ENCODE measurements at regions not wholly inside any gene's neighbourhood (a gene's known extent, or its start where the extent isn't known, plus 50 kb on each side); places are given as distances from the start of the nearest gene placed in this dataset.

DNA sequence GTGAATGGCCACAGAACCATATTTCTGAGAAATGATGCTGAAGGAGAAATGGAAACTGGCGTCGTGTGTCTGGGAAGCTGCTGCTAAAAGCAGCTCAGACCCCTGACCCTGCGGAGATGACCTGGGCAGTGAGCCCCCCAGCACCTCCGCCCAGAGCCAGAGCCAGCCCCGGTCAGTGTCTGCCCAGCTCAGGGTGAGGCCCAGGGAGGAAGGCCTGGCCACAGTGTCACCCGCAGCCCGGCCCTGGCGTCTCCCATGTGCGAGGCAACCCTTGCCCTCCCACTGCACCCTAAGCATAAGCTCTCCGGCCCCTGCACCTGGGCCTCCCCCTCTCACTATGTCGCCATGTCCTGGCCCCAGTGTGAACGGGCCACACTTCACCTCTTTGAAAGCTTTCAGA, 502.8 kb downstream of the EIPR1 start:
- FAIRE-seq (no peak), DNase-seq (ENCODE audit: low spot score) (no peak)

DNA sequence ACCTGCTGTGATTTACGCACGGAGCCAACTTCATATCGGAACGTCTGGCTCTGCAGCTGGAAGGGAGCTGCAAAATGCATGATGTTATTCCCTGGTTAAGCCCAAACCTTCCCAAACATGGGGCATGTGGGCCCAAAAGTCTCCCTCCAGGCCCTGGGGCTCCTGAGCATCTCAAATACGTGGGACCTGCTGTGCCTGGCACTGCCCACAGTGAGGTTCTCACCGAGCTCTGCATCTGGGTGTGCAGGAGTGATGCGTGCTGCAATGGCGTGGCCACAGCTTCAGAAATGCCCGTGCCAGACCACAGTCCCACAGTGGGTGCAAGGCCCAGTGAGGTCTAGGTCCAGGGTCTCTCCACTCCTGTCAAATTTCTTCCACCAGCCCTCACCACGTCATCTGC, 503.3 kb downstream of the EIPR1 start:
- FAIRE-seq (no peak), DNase-seq (ENCODE audit: low spot score) (no peak)

DNA sequence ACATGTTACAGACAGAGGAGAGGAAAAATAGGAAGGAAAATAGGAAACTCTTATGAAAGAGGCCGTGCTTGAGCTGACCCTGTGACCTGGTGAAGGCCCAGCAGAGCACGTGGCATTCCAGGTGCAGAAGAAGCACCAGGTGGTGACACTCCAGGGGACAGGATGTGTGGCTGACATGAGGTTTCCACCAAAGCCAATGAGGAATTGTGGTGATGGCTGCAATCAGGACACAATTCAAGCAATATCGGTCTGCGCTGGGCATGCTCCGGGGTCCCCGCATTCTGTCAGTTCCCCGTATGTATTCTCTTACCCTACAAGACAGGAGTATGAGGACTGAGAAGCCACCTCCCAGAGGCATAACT, 504.2 kb downstream of the EIPR1 start:
- no peak for FAIRE-seq
- DNase-seq (ENCODE audit: low spot score) = no peak

DNA sequence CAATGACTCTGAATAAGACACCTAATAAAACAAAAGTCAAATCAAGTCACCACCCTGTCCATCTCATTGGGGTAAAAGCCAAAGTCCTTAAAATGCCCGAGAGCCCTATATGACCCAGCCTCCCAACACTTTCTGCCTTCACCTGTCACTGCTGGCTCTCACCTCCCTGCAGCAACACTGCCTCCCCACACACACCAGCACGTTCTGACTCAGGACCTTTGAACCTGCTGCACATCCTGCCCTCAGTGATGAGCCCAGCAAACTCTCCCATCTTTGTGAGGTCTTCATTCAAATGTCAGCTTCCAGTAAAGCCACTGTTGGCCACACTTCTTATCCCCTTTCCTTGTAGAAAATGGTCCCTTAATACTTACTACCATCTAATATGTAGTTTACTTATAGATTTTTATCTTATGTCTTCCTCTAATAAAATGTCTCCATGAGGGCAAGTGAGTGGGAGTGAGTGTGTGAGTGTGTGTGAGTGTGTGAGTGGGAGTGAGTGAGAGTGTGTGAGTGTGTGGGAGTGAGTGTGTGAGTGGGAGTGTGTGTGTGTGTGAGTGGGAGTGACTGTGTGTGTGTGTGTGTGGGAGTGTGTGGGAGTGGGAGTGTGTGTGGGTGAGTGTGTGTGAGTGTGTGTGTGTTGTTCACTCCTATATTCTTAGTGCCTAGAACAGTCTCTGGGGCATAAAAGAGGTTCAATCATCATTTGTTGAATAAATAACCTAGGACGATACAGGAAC, 504.7 kb downstream of the EIPR1 start:
- no peak for FAIRE-seq
- DNase-seq (ENCODE audit: low spot score) = no peak

- FAIRE-seq (no peak), DNase-seq (ENCODE audit: low spot score) (no peak)
Observed at GRCh38 chr2:2872309-2872617, 505.4 kb downstream of the EIPR1 start.

DNA sequence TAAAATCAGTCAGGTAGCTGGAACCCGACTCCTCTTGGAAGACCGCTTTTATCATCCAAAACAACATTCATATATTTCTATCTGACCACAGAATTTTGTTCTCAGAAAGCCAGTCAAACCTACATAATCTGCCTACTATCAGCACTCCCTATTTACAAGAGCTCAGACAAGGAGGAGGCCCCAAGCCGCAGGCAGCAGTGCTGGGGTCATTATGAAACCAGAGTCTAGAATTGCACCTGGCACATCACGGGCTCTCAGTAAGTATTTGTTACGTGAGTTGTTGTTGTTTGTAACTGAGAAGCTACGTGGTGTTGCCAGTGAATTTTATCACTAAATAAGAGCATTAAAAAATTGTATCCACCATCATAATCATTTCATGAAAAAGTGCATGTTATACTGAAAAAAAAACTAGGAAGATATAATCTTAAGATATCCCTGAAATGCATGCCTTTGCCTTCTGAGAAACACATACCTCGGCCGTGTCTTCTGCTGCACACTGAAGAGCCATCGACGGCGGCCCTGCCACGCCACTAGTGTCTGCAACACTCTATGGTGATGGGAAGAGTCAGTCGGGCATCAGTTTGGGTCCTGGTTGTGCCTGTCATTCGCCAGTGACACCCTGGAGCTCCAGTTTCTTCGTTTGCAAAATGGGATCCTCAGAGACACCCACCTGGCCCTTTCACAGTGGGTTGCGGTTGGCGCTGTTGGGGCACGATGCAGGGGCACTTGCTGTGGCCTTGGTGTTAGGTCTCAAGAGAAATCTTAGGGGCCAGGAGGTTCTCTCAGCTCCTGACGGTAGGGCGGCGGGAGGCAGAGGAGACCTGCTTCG, 505.9 kb downstream of the EIPR1 start:
- FAIRE-seq (no peak), DNase-seq (ENCODE audit: low spot score) (no peak)

- DNase-seq (ENCODE audit: low spot score) (no peak), FAIRE-seq (no peak)
Observed at GRCh38 chr2:2870106-2870505, 507.5 kb downstream of the EIPR1 start.

DNA sequence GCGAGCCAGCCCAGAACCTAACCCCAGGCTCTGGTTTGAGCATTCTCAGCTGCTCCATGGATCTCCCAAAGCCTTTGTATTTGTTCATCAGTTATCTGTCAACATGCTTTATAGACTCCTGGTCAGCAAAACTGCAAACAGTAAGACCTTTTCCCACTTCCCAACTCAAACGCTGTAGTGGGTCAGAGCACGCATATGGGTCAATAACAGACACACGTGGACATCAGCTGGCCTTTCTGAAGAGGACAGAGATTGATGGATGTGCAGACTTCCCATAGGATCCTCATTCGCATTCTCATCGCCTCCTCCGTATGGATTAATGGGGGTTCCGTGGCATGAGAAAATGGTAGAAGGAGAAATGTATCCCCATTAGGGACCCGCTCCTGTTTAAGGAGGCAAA, 508.1 kb downstream of the EIPR1 start:
- DNase-seq (ENCODE audit: low spot score) = no peak
- no peak for FAIRE-seq

- no peak for FAIRE-seq
- no peak for DNase-seq (ENCODE audit: low spot score)
Observed at GRCh38 chr2:2868085-2868484, 509.5 kb downstream of the EIPR1 start.

DNA sequence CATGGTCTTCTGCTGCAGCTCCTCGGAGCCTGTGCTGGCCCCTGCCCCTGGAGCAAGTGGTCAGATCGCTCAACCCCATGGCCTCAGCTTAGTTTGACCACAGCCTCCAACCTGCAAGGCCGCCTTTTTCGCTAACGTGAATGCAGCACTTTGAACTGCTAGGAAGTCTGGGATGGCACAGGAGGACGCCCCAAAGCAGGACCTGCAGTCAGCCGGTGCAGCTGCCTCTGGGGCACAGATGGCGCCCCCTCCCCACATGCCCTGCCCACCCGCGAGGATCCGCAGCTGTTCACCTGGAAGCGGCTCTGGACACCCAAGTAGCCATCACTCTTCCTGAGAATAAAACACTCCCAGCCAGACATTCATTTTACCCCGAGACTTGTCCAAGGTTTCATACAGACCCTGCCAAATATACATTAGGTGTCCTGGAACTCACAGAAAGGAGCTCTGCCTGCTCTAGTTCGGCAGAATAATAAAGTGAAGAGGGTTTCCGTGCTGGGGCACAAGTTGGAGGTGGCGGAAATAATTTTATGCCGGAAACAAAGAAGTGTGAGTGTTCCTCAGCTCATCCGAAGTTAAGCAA, 510.1 kb downstream of the EIPR1 start:
- FAIRE-seq = no peak
- DNase-seq (ENCODE audit: low spot score) = no peak

DNA sequence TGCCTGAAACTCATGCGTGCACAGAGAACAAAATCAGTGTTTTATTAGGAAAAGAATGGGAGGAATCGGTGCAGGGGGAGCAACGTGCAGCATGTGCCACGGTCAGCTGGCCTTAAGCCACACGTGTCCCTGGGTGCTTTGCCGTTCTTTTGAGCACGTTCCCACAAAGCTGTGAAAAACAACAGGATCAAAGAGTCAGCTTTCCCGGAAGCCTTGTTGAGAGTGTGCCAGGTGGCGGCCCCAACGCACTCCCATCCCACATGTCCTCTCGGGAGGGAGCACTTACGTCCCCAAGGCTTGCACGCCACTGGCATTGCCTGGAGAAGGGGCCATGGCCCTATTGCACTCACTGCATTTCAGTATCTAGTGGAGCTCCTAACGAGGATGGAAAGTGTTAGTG, 511.2 kb downstream of the EIPR1 start:
- no peak for FAIRE-seq
- DNase-seq (ENCODE audit: low spot score) = no peak

DNA sequence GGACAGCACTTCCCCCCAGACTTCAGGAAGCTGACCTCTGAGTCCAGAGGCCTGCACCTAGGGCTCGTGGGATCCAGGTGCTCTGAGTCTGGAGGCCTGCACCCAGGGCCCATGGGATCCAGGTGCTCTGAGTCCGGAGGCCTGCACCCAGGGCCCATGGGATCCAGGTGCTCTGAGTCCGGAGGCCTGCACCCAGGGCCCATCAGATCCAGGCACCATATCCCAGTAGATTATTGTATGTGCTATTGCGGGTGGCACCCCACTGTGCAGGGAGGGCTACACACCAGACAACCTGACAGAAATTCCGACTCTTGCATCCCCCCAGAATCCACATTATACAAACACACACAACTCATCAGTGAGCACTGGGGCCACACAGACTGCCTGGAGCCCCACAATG, 515.2 kb downstream of the EIPR1 start:
- DNase-seq (ENCODE audit: low spot score) (no peak), FAIRE-seq (no peak)

GRCh38 chr2:2861666-2862240, 515.9 kb downstream of the EIPR1 start:
- DNase-seq (ENCODE audit: low spot score) (no peak), FAIRE-seq (no peak)

DNA sequence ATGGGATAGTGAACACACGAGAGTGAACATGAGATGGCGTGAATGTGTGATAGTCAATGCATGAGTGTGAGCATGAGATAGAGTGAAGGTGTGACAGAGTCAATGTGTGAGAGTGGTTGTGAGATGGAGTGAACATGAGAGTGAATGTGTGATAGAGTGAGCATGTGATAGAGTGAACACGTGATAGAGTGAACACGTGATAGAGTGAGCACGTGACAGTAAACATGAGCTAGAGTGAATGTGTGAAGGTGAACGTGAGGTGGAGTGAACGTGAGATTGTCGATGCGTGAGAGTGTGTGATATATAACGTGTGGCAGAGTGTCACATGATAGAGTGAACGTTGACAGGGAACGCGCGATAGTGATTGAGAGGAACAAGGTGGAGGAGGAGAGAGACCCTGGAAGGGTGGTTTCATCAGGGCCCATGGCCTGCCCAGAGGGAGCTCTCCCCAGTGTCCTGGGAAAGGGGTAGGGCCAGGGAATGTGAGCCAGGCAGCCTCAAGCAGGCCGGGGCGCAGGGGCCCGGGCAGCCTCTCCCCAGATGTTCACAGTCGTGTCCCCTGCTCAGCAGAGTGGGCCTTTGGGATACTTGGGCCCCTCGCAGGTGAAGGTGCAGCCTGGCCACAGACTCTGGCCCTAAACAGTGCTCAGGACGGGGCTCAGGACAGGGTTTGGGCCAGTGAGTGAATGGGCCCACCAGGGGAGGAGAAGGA, 516.9 kb downstream of the EIPR1 start:
- DNase-seq (ENCODE audit: low spot score) (no peak), FAIRE-seq (no peak)

GRCh38 chr2:2859732-2860131, 517.9 kb downstream of the EIPR1 start:
- DNase-seq (ENCODE audit: low spot score) (no peak), FAIRE-seq (no peak)

- no peak for FAIRE-seq
Observed at GRCh38 chr2:2859164-2859563, 518.5 kb downstream of the EIPR1 start.

GRCh38 chr2:2856723-2857415, 520.7 kb downstream of the EIPR1 start:
- no peak for FAIRE-seq
- no peak for DNase-seq (ENCODE audit: low spot score)

More at GRCh38 chr2:2859164-2859563, 518.5 kb downstream of the EIPR1 start:
- DNase-seq (ENCODE audit: low spot score) = no peak

DNA sequence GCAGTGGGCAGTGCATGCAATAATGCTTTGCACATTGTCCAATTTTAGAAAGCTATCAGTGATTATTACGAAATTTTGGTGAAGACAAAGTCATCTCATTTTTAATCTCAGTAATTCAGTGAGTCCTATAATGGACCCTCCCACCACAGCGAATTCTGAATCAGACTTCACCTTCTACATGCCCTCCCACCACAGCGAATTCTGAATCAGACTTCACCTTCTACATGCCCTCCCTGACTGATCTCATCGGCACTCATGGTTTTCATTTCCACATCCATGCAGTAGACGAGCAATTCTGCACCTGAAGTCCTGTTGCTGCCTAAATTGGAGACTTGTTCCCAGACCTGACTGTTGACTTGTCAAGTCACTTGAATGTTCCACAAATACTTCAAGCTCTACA, 522.3 kb downstream of the EIPR1 start:
- FAIRE-seq = no peak
- no peak for DNase-seq (ENCODE audit: low spot score)

DNA sequence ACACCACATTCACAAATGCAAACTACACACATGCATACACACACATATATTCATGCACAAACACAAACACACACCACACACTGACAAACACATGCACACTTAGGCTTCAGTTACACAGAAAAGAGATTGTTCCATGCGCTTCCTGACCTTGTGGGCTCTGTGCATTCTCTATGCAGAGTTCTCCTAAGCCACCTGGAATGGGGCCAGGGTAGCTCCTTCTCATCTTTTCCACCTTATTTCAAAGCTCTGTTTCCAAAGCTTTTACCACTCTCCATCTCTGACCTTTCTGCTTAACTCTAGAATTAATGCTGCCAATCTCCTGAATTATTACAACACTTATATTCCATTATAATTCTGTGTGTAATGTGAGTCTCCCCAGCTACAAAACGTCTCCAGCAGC, 522.3 kb upstream of the MYT1L start:
- DNase-seq (ENCODE audit: low spot score) (no peak), FAIRE-seq (no peak)

GRCh38 chr2:2851806-2852777, 521.0 kb upstream of the MYT1L start:
- no peak for FAIRE-seq
- DNase-seq (ENCODE audit: low spot score) = no peak

Measured in RCC 7860 (cell line).